Liver (tissue), 8 donors: ENCODE measurements at regions not wholly inside any gene's neighbourhood (a gene's known extent, or its start where the extent isn't known, plus 50 kb on each side); places are given as distances from the start of the nearest gene placed in this dataset.

Experiments used
- DNase-seq: peaks from one replicate; pipeline ENCODE4 v3.0.0-alpha.2; 2017; ENCODE audit warnings: low spot score
- H3K27ac ChIP-seq, 2 donors: one replicate each; pipeline ENCODE4 v1.7.0; 2013; ENCODE audit warnings: inconsistent platforms in 2 of 2, low read length in 2 of 2, control low read depth in 1 of 2, low read depth in 1 of 2, mild to moderate bottlenecking in 1 of 2
- H3K27me3 ChIP-seq, 4 donors: one replicate each; pipeline versions ENCODE4 v1.6.1 to v1.7.0; 2013; ENCODE audit warnings: low read length in 3 of 4, inconsistent platforms in 1 of 4, mild to moderate bottlenecking in 1 of 4, moderate library complexity in 1 of 4; ENCODE audit not compliant: control insufficient read depth in 4 of 4, insufficient read depth in 4 of 4
- H3K36me3 ChIP-seq, 4 donors: one replicate each; pipeline versions ENCODE4 v1.6.1 to v1.7.0; 2013; ENCODE audit warnings: low read length in 3 of 4, mild to moderate bottlenecking in 3 of 4, low read depth in 1 of 4, moderate library complexity in 1 of 4; ENCODE audit not compliant: control insufficient read depth in 4 of 4, insufficient read depth in 3 of 4
- H3K4me1 ChIP-seq, 4 donors: one replicate each; pipeline versions ENCODE4 v1.6.1 to v1.7.0; 2013; ENCODE audit warnings: low read length in 3 of 4, mild to moderate bottlenecking in 3 of 4, moderate library complexity in 1 of 4; ENCODE audit not compliant: control insufficient read depth in 4 of 4, insufficient read depth in 4 of 4
- H3K4me3 ChIP-seq, 3 donors: one replicate each; pipeline versions ENCODE4 v1.6.1 to v1.7.0; 2013; ENCODE audit warnings: low read length in 3 of 3, control low read depth in 1 of 3, low read depth in 1 of 3, mild to moderate bottlenecking in 1 of 3
- H3K9ac ChIP-seq, 2 donors: one replicate each; pipeline ENCODE4 v1.7.0; 2013; ENCODE audit warnings: low read length in 2 of 2, mild to moderate bottlenecking in 2 of 2, moderate library complexity in 2 of 2, control low read depth in 1 of 2, low read depth in 1 of 2
- H3K9me3 ChIP-seq, 4 donors: one replicate each; pipeline versions ENCODE4 v1.6.1 to v1.7.0; 2013; ENCODE audit warnings: low read length in 3 of 4; ENCODE audit not compliant: control insufficient read depth in 4 of 4
- ATF3 ChIP-seq: IDR thresholded peaks from 2 replicates; pipeline ENCODE4 v1.6.1; 2016; ENCODE audit warnings: antibody characterized with exemption
- CTCF ChIP-seq: fragments of 150-350 bp; IDR thresholded peaks from 2 replicates; pipeline ENCODE4 v1.5.1; 2017; ENCODE audit warnings: improper control_type of control experiment, low read depth, low read length; ENCODE audit not compliant: missing input control
- FOXA2 ChIP-seq: IDR thresholded peaks from 2 replicates; pipeline ENCODE4 v1.6.1; 2016; ENCODE audit warnings: antibody characterized with exemption
- GABPA ChIP-seq, 2 donors: IDR thresholded peaks in 1 of 2; conservative IDR thresholded peaks in 1 of 2; 2 replicates each; pipeline ENCODE4 v1.6.1; 2016; ENCODE audit warnings: antibody characterized with exemption in 2 of 2, mild to moderate bottlenecking in 1 of 2, moderate library complexity in 1 of 2
- HNF4A ChIP-seq, 2 donors: conservative IDR thresholded peaks; 2 replicates each; pipeline ENCODE4 v1.6.1; 2016; ENCODE audit warnings: antibody characterized with exemption in 2 of 2, mild to moderate bottlenecking in 2 of 2
- HNF4G ChIP-seq: IDR thresholded peaks from 2 replicates; pipeline ENCODE4 v1.6.1; 2016; ENCODE audit warnings: antibody characterized with exemption
- JUND ChIP-seq, 2 donors: IDR thresholded peaks; 2 replicates each; pipeline ENCODE4 v1.6.1; 2016; ENCODE audit warnings: antibody characterized with exemption in 2 of 2
- RAD21 ChIP-seq, 2 donors: IDR thresholded peaks; 2 replicates each; pipeline ENCODE4 v1.6.1; 2016; ENCODE audit warnings: antibody characterized with exemption in 2 of 2, mild to moderate bottlenecking in 2 of 2
- REST ChIP-seq: IDR thresholded peaks from 2 replicates; pipeline ENCODE4 v1.6.1; 2016; ENCODE audit warnings: antibody characterized with exemption, mild to moderate bottlenecking
- RXRA ChIP-seq, 2 donors: IDR thresholded peaks; 2 replicates each; pipeline ENCODE4 v1.6.1; 2017 to 2018; ENCODE audit warnings: antibody characterized with exemption in 2 of 2, mild to moderate bottlenecking in 1 of 2
- SP1 ChIP-seq: IDR thresholded peaks from 2 replicates; pipeline ENCODE4 v1.6.1; 2018; ENCODE audit warnings: antibody characterized with exemption, mild to moderate bottlenecking
- YY1 ChIP-seq: IDR thresholded peaks from 2 replicates; pipeline ENCODE4 v1.6.1; 2016; ENCODE audit warnings: antibody characterized with exemption, mild to moderate bottlenecking
- WGBS: extraction: QIAGEN DNeasy Blood & Tissue Kit; methylation state at CpG from one replicate; pipeline ENCODE4 v1.1.7; 2013; 5-methylcytosine and 5-hydroxymethylcytosine counted together
- TF ChIP-seq, protein P1 (sequence below): IDR thresholded peaks from 2 replicates; pipeline ENCODE4 v1.6.1; 2016; ENCODE audit warnings: antibody characterized with exemption
- donor health status: healthy.
- donor health status: healthy.
- donor health status: healthy.
- donor health status: healthy.
- donor health status: healthy.

GRCh38 chr2:192887337-192887736 is 692.6 kb upstream of the TMEFF2 start:
- Histone ChIP-seq H3K4me1 (no peaks in the 10 kb centered on the region), H3K9ac (no peak overlapping the region), H3K27me3 (no peaks in the 10 kb centered on the region), H3K9me3 (no peaks in the 10 kb centered on the region), H3K36me3 (no peaks in the 10 kb centered on the region), H3K4me3 (no peak overlapping the region), H3K27ac (no peak overlapping the region)
- TF ChIP-seq, protein P1, sequence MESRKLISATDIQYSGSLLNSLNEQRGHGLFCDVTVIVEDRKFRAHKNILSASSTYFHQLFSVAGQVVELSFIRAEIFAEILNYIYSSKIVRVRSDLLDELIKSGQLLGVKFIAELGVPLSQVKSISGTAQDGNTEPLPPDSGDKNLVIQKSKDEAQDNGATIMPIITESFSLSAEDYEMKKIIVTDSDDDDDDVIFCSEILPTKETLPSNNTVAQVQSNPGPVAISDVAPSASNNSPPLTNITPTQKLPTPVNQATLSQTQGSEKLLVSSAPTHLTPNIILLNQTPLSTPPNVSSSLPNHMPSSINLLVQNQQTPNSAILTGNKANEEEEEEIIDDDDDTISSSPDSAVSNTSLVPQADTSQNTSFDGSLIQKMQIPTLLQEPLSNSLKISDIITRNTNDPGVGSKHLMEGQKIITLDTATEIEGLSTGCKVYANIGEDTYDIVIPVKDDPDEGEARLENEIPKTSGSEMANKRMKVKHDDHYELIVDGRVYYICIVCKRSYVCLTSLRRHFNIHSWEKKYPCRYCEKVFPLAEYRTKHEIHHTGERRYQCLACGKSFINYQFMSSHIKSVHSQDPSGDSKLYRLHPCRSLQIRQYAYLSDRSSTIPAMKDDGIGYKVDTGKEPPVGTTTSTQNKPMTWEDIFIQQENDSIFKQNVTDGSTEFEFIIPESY, result no peak
- no peak for TF ChIP-seq CTCF
- no peak for TF ChIP-seq HNF4A (conservative IDR thresholded peaks at IDR 0.05)
- no peak for TF ChIP-seq REST
- DNase-seq, result no peak
- WGBS, result 92% methylated on average over 1 of the region's 1 CpG

DNA sequence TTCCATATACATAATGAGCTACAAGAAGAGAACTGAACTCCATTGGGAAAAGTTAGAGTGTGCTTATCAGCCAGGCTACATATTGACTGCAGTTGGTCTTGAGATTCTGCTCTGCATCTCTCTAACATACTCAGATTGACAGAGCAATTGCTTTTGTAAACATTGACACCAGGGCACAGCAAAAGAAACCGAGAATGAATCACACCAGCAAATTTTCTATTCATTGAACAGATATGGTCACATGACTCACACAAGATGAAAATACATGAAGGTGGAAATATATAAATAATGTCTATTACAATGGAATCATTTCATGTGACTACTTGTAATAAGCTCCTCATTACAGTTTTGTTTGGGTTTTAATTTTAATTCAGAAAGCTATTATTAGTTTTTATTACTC is 691.9 kb upstream of the TMEFF2 start:
- WGBS, result 58% methylated on average over 1 of the region's 1 CpG
- TF ChIP-seq JUND (IDR thresholded peaks at IDR 0.05) (no peak), RAD21 (IDR thresholded peaks at IDR 0.05) (no peak), ATF3 (no peak), CTCF (no peak), FOXA2 (no peak), RXRA (IDR thresholded peaks at IDR 0.05) (no peak), GABPA (IDR thresholded peaks at IDR 0.05 in 1 of 2, conservative IDR thresholded peaks at IDR 0.05 in 1 of 2) (no peak), HNF4G (no peak), SP1 (no peak), YY1 (no peak)
- TF ChIP-seq, protein P1, result no peak
- H3K27me3 ChIP-seq, result no peaks in the 10 kb centered on the region
- DNase-seq, result no peak
- H3K9me3 ChIP-seq, result no peaks in the 10 kb centered on the region
- no peak overlapping the region for H3K27ac ChIP-seq
- H3K4me3 ChIP-seq, result no peak overlapping the region
- H3K36me3 ChIP-seq, result no peaks in the 10 kb centered on the region
- H3K9ac ChIP-seq, result no peak overlapping the region
- no peaks in the 10 kb centered on the region for H3K4me1 ChIP-seq
